Progenitor cell of endocrine pancreas (in vitro differentiated cells): ENCODE measurements at regions not wholly inside any gene's neighbourhood (a gene's known extent, or its start where the extent isn't known, plus 50 kb on each side); places are given as distances from the start of the nearest gene placed in this dataset.

Experiments used
- DNase-seq: peaks from one replicate; pipeline ENCODE4 v3.0.0; 2021; ENCODE audit warnings: low spot score; ENCODE audit not compliant: unreplicated experiment
- H3K27ac Mint-ChIP-seq: 2 replicates; pipeline ENCODE4 v1.8.0; 2021; ENCODE audit warnings: mild to moderate bottlenecking, moderate library complexity, mixed read lengths
- H3K27me3 Mint-ChIP-seq: 2 replicates; pipeline ENCODE4 v1.8.0; 2021; ENCODE audit warnings: mixed read lengths
- H3K36me3 Mint-ChIP-seq: 2 replicates; pipeline ENCODE4 v1.8.0; 2022; ENCODE audit warnings: mixed read lengths; ENCODE audit not compliant: insufficient read depth
- H3K4me1 Mint-ChIP-seq: 2 replicates; pipeline ENCODE4 v1.8.0; 2021; ENCODE audit warnings: low read depth, mixed read lengths
- H3K4me3 Mint-ChIP-seq: 2 replicates; pipeline ENCODE4 v1.8.0; 2021; ENCODE audit warnings: low read depth, mild to moderate bottlenecking, moderate library complexity, mixed read lengths
- H3K9me3 Mint-ChIP-seq: 2 replicates; pipeline ENCODE4 v1.8.0; 2021; ENCODE audit warnings: low read depth, mixed read lengths
- CTCF ChIP-seq: fragments of 200-600 bp; sonication (generic); IDR thresholded peaks from one replicate; pipeline ENCODE4 v1.5.0; 2021; ENCODE audit warnings: antibody characterized with exemption, mild to moderate bottlenecking; ENCODE audit not compliant: unreplicated experiment

GRCh38 chr15:91599261-91599660, 254.2 kb upstream of the SLCO3A1 start:
- H3K4me1 Mint-ChIP-seq = no peaks in the 10 kb centered on the region
- no peak for TF ChIP-seq CTCF
- H3K4me3 Mint-ChIP-seq = no peak overlapping the region
- no peaks in the 10 kb centered on the region for H3K9me3 Mint-ChIP-seq
- peaks cover 14% of the 10 kb centered on the region for H3K27me3 Mint-ChIP-seq
- H3K36me3 Mint-ChIP-seq = no peaks in the 10 kb centered on the region
- no peak for DNase-seq
- H3K27ac Mint-ChIP-seq = no peak overlapping the region

- Mint-ChIP-seq H3K36me3 (no peaks in the 10 kb centered on the region), H3K27me3 (no peaks in the 10 kb centered on the region), H3K4me1 (no peaks in the 10 kb centered on the region), H3K9me3 (no peaks in the 10 kb centered on the region), H3K27ac (no peak overlapping the region), H3K4me3 (no peak overlapping the region)
- TF ChIP-seq CTCF = no peak
- DNase-seq = no peak
Measured at GRCh38 chr15:91603384-91604080, 250.0 kb upstream of the SLCO3A1 start.

- H3K27ac Mint-ChIP-seq = no peak overlapping the region
- no peaks in the 10 kb centered on the region for H3K27me3 Mint-ChIP-seq
- no peak for TF ChIP-seq CTCF
- no peak for DNase-seq
- no peaks in the 10 kb centered on the region for H3K4me1 Mint-ChIP-seq
- H3K36me3 Mint-ChIP-seq = no peaks in the 10 kb centered on the region
- no peak overlapping the region for H3K4me3 Mint-ChIP-seq
- H3K9me3 Mint-ChIP-seq = no peaks in the 10 kb centered on the region
Measured at GRCh38 chr15:91604122-91604521, 249.4 kb upstream of the SLCO3A1 start.

- Mint-ChIP-seq H3K4me3 (no peak overlapping the region), H3K27ac (no peak overlapping the region), H3K36me3 (no peaks in the 10 kb centered on the region), H3K9me3 (no peaks in the 10 kb centered on the region), H3K4me1 (no peaks in the 10 kb centered on the region), H3K27me3 (no peaks in the 10 kb centered on the region)
- no peak for TF ChIP-seq CTCF
- DNase-seq = no peak
Measured at GRCh38 chr15:91605576-91605975, 247.9 kb upstream of the SLCO3A1 start.

GRCh38 chr15:91609231-91609630, 244.3 kb upstream of the SLCO3A1 start:
- H3K27ac Mint-ChIP-seq = no peak overlapping the region
- no peak overlapping the region for H3K4me3 Mint-ChIP-seq
- no peaks in the 10 kb centered on the region for H3K36me3 Mint-ChIP-seq
- DNase-seq = no peak
- H3K4me1 Mint-ChIP-seq = no peaks in the 10 kb centered on the region
- H3K9me3 Mint-ChIP-seq = no peaks in the 10 kb centered on the region
- no peak for TF ChIP-seq CTCF
- no peaks in the 10 kb centered on the region for H3K27me3 Mint-ChIP-seq
